GM12874 (cell line): ENCODE measurements at regions not wholly inside any gene's neighbourhood (a gene's known extent, or its start where the extent isn't known, plus 50 kb on each side); places are given as distances from the start of the nearest gene placed in this dataset.

Experiments used
- TF ChIP-seq, protein P1 (sequence below): IDR thresholded peaks from 2 replicates; pipeline ENCODE4 v1.5.1; 2011; ENCODE audit warnings: low read depth, mild to moderate bottlenecking, control low read depth, low read length, moderate library complexity; ENCODE audit not compliant: insufficient read depth

DNA sequence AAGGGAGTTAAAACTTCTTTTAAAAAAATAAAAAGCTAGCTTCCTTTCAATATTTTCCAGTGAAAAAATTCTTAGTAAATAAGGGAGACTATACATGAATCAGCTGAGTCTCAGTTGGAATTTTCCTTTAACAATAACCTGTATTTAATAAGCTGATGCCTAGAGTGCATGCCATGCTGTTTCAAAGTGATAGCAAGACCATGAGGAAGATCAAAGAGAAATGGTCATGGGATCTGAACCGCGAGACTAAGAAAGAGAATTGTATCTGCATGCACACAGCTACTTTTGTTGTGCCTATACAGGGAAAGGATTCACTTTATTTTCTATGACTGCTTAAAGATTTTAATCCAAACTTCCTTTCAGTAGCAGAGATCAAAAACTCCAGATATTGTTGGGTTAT, 2217.0 kb downstream of the MAT2B start:
- TF ChIP-seq, protein P1, sequence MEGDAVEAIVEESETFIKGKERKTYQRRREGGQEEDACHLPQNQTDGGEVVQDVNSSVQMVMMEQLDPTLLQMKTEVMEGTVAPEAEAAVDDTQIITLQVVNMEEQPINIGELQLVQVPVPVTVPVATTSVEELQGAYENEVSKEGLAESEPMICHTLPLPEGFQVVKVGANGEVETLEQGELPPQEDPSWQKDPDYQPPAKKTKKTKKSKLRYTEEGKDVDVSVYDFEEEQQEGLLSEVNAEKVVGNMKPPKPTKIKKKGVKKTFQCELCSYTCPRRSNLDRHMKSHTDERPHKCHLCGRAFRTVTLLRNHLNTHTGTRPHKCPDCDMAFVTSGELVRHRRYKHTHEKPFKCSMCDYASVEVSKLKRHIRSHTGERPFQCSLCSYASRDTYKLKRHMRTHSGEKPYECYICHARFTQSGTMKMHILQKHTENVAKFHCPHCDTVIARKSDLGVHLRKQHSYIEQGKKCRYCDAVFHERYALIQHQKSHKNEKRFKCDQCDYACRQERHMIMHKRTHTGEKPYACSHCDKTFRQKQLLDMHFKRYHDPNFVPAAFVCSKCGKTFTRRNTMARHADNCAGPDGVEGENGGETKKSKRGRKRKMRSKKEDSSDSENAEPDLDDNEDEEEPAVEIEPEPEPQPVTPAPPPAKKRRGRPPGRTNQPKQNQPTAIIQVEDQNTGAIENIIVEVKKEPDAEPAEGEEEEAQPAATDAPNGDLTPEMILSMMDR, result no peak

DNA sequence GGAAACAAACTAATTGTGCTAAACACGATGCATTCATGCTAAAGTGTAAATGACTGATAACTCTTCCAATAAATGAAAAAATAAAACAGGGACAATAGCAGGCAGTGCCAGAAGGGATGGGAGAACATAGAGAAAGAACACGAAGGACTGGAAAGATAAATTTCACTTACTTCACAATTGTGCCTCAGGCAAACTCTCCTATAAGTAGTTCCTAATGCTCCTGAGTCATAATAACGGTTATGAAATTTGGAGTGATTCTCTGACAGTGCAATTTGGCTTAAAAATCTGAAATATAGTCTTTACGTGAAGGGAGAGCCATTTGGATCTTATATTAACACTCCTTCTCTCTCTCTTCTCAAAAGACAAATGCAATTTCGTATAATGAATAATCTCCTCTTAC, 2218.5 kb downstream of the MAT2B start:
- TF ChIP-seq, protein P1, result no peak

DNA sequence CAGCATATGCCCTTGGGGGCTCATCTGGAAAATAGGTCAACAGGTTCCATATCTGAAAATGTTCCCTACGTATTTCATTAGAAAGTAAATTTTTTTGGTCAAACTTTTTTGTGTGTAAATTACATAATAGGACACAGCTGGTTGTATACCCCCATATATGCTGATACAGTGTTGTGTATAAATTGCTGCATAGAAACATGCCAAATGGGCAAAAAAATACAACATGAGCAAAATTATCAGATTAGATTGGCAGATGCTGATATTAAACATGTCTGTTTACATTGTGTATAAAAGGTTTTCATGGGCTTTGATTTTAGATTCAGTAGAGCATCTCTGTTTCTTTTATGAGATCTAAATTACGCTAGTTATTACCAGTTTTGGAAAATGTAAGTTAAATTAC, 2223.0 kb downstream of the MAT2B start:
- TF ChIP-seq, protein P1, result no peak

DNA sequence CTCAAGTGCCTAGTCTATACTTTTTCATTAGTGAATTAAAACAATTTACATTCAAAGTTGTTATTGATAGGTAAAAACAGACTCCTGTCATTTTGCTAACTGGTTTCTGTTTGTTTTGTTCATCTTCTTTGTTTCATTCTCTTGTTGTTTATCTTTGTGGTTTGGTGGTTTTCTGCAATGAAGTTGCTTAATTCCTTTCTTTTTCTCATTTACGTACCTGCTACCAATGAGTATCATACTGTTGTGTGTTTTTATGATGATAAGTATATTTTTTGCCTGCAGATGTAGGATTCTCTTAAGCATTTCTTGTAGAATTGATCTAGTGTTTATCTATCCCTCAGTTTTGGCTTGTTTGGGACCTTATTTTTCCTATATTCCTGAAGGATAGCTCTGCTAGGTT, 2230.0 kb downstream of the MAT2B start:
- TF ChIP-seq, protein P1, result no peak

DNA sequence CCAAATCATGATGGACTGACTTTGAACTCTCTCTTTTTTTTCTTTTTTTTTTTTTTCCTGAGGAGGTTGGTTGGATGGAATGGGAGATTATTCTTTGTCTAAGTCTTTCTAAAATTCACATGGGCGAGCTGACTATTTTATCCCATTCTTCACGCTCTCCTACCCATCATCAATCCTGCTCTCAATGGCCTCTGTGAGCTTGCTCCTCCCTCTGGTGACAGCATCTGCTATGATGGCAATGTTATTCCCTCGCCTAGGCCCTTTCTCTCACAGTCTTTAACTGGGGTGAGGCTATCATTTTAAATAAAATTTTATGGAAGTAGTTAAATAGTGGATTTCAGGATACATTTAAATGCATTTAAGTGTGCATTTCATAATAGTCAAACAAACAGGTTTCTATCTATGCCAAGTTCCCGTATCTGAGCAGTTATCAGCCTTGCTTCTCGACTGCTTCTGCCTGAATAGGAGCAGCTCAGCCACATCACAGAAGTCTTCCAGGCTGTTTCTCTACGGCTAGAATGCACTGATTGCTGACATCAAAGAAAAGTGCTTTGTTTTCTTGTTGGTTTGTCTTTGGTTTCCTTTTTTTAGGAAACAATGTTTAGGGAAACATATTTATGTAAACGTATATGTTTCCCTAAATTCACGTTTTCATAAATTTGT, 2233.8 kb downstream of the MAT2B start:
- TF ChIP-seq, protein P1, result no peak

DNA sequence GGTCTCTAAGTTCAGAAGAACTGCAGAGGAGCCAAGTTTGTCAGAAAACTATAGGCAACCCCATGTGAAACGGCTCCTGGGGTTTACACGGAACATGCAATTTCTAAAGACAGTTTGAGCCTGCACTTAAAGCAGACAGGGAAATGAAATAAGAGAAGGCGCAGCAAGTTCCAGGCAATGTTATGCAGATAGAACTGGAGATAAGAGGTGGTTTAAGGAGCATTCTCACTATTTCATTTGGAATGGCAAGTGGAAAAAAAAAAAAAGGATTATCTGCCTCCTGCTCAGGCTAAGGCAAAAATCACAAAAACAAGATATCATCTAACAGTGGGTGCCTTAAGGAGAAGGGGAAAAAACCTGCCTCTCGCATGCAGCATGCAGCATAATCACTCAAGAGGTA, 2252.4 kb downstream of the MAT2B start:
- TF ChIP-seq, protein P1, result no peak

DNA sequence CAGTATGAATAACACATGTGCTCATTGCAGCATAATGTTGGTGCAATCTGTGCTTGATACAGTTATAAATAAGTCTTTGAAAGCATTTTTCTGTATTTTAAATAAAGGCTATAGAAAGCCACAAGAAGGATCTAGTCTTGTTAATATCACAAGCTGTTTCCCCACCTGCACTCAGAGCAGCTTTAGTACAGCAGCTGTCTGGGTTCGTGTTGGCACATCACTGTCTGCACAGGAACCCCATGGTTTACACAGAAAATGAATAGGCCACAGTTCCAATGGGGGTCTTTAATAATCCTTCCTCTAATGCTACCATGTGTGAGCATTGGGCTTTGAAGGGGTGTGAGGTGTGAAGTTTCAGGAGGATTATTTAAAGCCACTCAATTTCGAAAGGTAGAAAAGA, 2269.7 kb downstream of the MAT2B start:
- TF ChIP-seq, protein P1, result no peak
